Stimulated activated effector memory CD8-positive, alpha-beta T cell treated with anti-CD3 and anti-CD28 coated beads, Interleukin-12 subunit alpha, Interleukin-12 subunit beta, amount 100 ng/mL, for 72 hours (primary cell): ENCODE measurements at regions not wholly inside any gene's neighbourhood (a gene's known extent, or its start where the extent isn't known, plus 50 kb on each side); places are given as distances from the start of the nearest gene placed in this dataset.

ENCODE experiments used
- ATAC-seq: fragments of 150-1000 bp; cut with Tn5 transposase; 2 replicates; pipeline ENCODE4 v1.10.0; 2021
- DNase-seq, 2 donors: peaks; one replicate each; pipeline ENCODE4 v3.0.0; 2021 to 2022; ENCODE audit warnings: low spot score in 2 of 2
- H3K27ac Mint-ChIP-seq: one replicate; pipeline ENCODE4 v1.8.0; 2022; ENCODE audit warnings: mild to moderate bottlenecking, mixed read lengths
- H3K36me3 Mint-ChIP-seq: one replicate; pipeline ENCODE4 v1.8.0; 2022; ENCODE audit warnings: mild to moderate bottlenecking, mixed read lengths
- H3K4me1 Mint-ChIP-seq: one replicate; pipeline ENCODE4 v1.8.0; 2022; ENCODE audit warnings: mixed read lengths
- H3K4me3 Mint-ChIP-seq: one replicate; pipeline ENCODE4 v1.8.0; 2022; ENCODE audit warnings: mild to moderate bottlenecking, mixed read lengths
- H3K9me3 Mint-ChIP-seq: one replicate; pipeline ENCODE4 v1.8.0; 2022; ENCODE audit warnings: mixed read lengths

- ATAC-seq (no peak), DNase-seq (no peak)
- Mint-ChIP-seq H3K4me3 (no peak overlapping the region), H3K36me3 (no peaks in the 10 kb centered on the region), H3K9me3 (no peaks in the 10 kb centered on the region), H3K4me1 (peaks cover 5% of the 10 kb centered on the region), H3K27ac (no peak overlapping the region)
Observed at GRCh38 chr7:155921804-155922066, 109.5 kb upstream of the SHH start.

- Mint-ChIP-seq H3K4me1 (peaks cover 5% of the 10 kb centered on the region), H3K36me3 (no peaks in the 10 kb centered on the region), H3K27ac (no peak overlapping the region), H3K9me3 (peaks cover under 1% of the 10 kb centered on the region), H3K4me3 (no peak overlapping the region)
- ATAC-seq (no peak), DNase-seq (no peak)
Observed at GRCh38 chr7:155921086-155921803, 109.0 kb upstream of the SHH start.

GRCh38 chr7:155920068-155920461, 107.8 kb upstream of the SHH start:
- H3K4me1 Mint-ChIP-seq, result peaks cover 5% of the 10 kb centered on the region
- peaks cover 2% of the 10 kb centered on the region for H3K9me3 Mint-ChIP-seq
- no peak for ATAC-seq
- H3K36me3 Mint-ChIP-seq, result no peaks in the 10 kb centered on the region
- no peak overlapping the region for H3K4me3 Mint-ChIP-seq
- no peak for DNase-seq
- H3K27ac Mint-ChIP-seq, result no peak overlapping the region

GRCh38 chr7:155919391-155920067, 107.3 kb upstream of the SHH start:
- Mint-ChIP-seq H3K4me3 (no peak overlapping the region), H3K9me3 (peaks cover 2% of the 10 kb centered on the region), H3K36me3 (no peaks in the 10 kb centered on the region), H3K27ac (no peak overlapping the region), H3K4me1 (peaks cover 5% of the 10 kb centered on the region)
- ATAC-seq (no peak), DNase-seq (no peak)

- Mint-ChIP-seq H3K4me1 (peaks cover 5% of the 10 kb centered on the region), H3K36me3 (no peaks in the 10 kb centered on the region), H3K4me3 (no peak overlapping the region), H3K27ac (no peak overlapping the region), H3K9me3 (peaks cover 2% of the 10 kb centered on the region)
- DNase-seq, result no peak
- ATAC-seq, result no peak
Observed at GRCh38 chr7:155918720-155919390, 106.6 kb upstream of the SHH start.

GRCh38 chr7:155917836-155918430, 105.7 kb upstream of the SHH start:
- H3K4me1 Mint-ChIP-seq, result peaks cover 5% of the 10 kb centered on the region
- H3K4me3 Mint-ChIP-seq, result no peak overlapping the region
- H3K27ac Mint-ChIP-seq, result no peak overlapping the region
- DNase-seq (no peak), ATAC-seq (no peak)
- no peaks in the 10 kb centered on the region for H3K36me3 Mint-ChIP-seq
- peaks cover 2% of the 10 kb centered on the region for H3K9me3 Mint-ChIP-seq

- Mint-ChIP-seq H3K4me3 (no peak overlapping the region), H3K36me3 (no peaks in the 10 kb centered on the region), H3K4me1 (peaks cover 5% of the 10 kb centered on the region), H3K27ac (no peak overlapping the region), H3K9me3 (peaks cover 4% of the 10 kb centered on the region)
- ATAC-seq (no peak), DNase-seq (no peak)
Observed at GRCh38 chr7:155916926-155917655, 104.8 kb upstream of the SHH start.

- Mint-ChIP-seq H3K9me3 (peaks cover 7% of the 10 kb centered on the region), H3K4me1 (peaks cover 5% of the 10 kb centered on the region), H3K27ac (no peak overlapping the region), H3K36me3 (no peaks in the 10 kb centered on the region), H3K4me3 (no peak overlapping the region)
- DNase-seq (no peak), ATAC-seq (no peak)
Observed at GRCh38 chr7:155914341-155914740, 102.1 kb upstream of the SHH start.

- H3K9me3 Mint-ChIP-seq, result peaks cover 7% of the 10 kb centered on the region
- ATAC-seq, result no peak
- H3K36me3 Mint-ChIP-seq, result no peaks in the 10 kb centered on the region
- H3K4me1 Mint-ChIP-seq, result peaks cover 5% of the 10 kb centered on the region
- H3K27ac Mint-ChIP-seq, result no peak overlapping the region
- no peak overlapping the region for H3K4me3 Mint-ChIP-seq
- DNase-seq, result no peak
Observed at GRCh38 chr7:155913719-155914118, 101.5 kb upstream of the SHH start.

GRCh38 chr7:155913291-155913690, 101.0 kb upstream of the SHH start:
- DNase-seq, result no peak
- Mint-ChIP-seq H3K36me3 (no peaks in the 10 kb centered on the region), H3K4me1 (peaks cover under 1% of the 10 kb centered on the region), H3K27ac (no peak overlapping the region), H3K4me3 (no peak overlapping the region), H3K9me3 (peaks cover 7% of the 10 kb centered on the region)
- ATAC-seq, result no peak

- Mint-ChIP-seq H3K36me3 (no peaks in the 10 kb centered on the region), H3K27ac (no peak overlapping the region)
Observed at GRCh38 chr7:155911471-155912105, 99.3 kb upstream of the SHH start.

GRCh38 chr7:155908385-155908784, 96.1 kb upstream of the SHH start:
- DNase-seq, result no peak
- no peak overlapping the region for H3K4me3 Mint-ChIP-seq
- H3K9me3 Mint-ChIP-seq, result peaks cover 7% of the 10 kb centered on the region
- no peaks in the 10 kb centered on the region for H3K36me3 Mint-ChIP-seq
- H3K4me1 Mint-ChIP-seq, result peaks cover 6% of the 10 kb centered on the region
- H3K27ac Mint-ChIP-seq, result no peak overlapping the region
- no peak for ATAC-seq

More at GRCh38 chr7:155911471-155912105, 99.3 kb upstream of the SHH start:
- no peaks in the 10 kb centered on the region for H3K4me1 Mint-ChIP-seq
- DNase-seq (no peak), ATAC-seq (no peak)
- H3K4me3 Mint-ChIP-seq, result no peak overlapping the region
- H3K9me3 Mint-ChIP-seq, result peaks cover 7% of the 10 kb centered on the region

- peaks cover 7% of the 10 kb centered on the region for H3K9me3 Mint-ChIP-seq
- H3K27ac Mint-ChIP-seq, result no peak overlapping the region
- no peak for ATAC-seq
- no peak overlapping the region for H3K4me3 Mint-ChIP-seq
- no peak for DNase-seq
- peaks cover 6% of the 10 kb centered on the region for H3K4me1 Mint-ChIP-seq
- H3K36me3 Mint-ChIP-seq, result no peaks in the 10 kb centered on the region
Observed at GRCh38 chr7:155907450-155908200, 95.4 kb upstream of the SHH start.

GRCh38 chr7:155901176-155901575, 88.9 kb upstream of the SHH start:
- H3K4me3 Mint-ChIP-seq, result no peak overlapping the region
- ATAC-seq, result no peak
- no peak overlapping the region for H3K27ac Mint-ChIP-seq
- peaks cover 2% of the 10 kb centered on the region for H3K4me1 Mint-ChIP-seq
- no peaks in the 10 kb centered on the region for H3K36me3 Mint-ChIP-seq
- peaks cover 2% of the 10 kb centered on the region for H3K9me3 Mint-ChIP-seq
- DNase-seq, result no peak
